ENCODE measurements at regions not wholly inside any gene's neighbourhood (a gene's known extent, or its start where the extent isn't known, plus 50 kb on each side); places are given as distances from the start of the nearest gene placed in this dataset.

- no peak for ATAC-seq
- TF ChIP-seq ZC3H10 (CRISPR knock-in tag; IDR thresholded peaks at IDR 0.05) (no peak), PATZ1 (CRISPR knock-in tag; IDR thresholded peaks at IDR 0.05; ENCODE audit: borderline replicate concordance) (no peak), OSR1 (CRISPR knock-in tag; IDR thresholded peaks at IDR 0.05) (no peak), ESRRG (CRISPR knock-in tag; IDR thresholded peaks at IDR 0.05) (no peak), GLIS3 (CRISPR knock-in tag; IDR thresholded peaks at IDR 0.05) (no peak), TSHZ2 (CRISPR knock-in tag; IDR thresholded peaks at IDR 0.05) (no peak), CSRNP3 (CRISPR knock-in tag; IDR thresholded peaks at IDR 0.05) (no peak), RARB (CRISPR knock-in tag; IDR thresholded peaks at IDR 0.05) (no peak), BACH2 (CRISPR knock-in tag; IDR thresholded peaks at IDR 0.05; ENCODE audit: borderline replicate concordance) (no peak), SNAI2 (CRISPR knock-in tag; IDR thresholded peaks at IDR 0.05) (no peak), CREB5 (CRISPR knock-in tag; IDR thresholded peaks at IDR 0.05; ENCODE audit: low read depth) (no peak)
These were observed 70.4 kb downstream of the MRPL57 start for GRCh38 chr13:21246761-21247452.

GRCh38 chr13:21256351-21256761, 79.9 kb downstream of the MRPL57 start:
- TF ChIP-seq POU6F1 (CRISPR knock-in tag; IDR thresholded peaks at IDR 0.05; ENCODE audit: borderline replicate concordance, low read depth) = no peak
- no peak for TF ChIP-seq ZFP30 (CRISPR knock-in tag; IDR thresholded peaks at IDR 0.05)
- no peak for TF ChIP-seq ZC3H10 (CRISPR knock-in tag; IDR thresholded peaks at IDR 0.05)
- no peak for TF ChIP-seq CSDC2 (CRISPR knock-in tag; IDR thresholded peaks at IDR 0.05)
- no peak for TF ChIP-seq CSRNP3 (CRISPR knock-in tag; IDR thresholded peaks at IDR 0.05)
- TF ChIP-seq SNAI2 (CRISPR knock-in tag; IDR thresholded peaks at IDR 0.05) = no peak
- TF ChIP-seq ESRRG (CRISPR knock-in tag; IDR thresholded peaks at IDR 0.05) = no peak
- TF ChIP-seq RARB (CRISPR knock-in tag; IDR thresholded peaks at IDR 0.05) = no peak
- TF ChIP-seq BACH2 (CRISPR knock-in tag; IDR thresholded peaks at IDR 0.05; ENCODE audit: borderline replicate concordance) = no peak
- no peak for TF ChIP-seq ZNF565 (CRISPR knock-in tag; conservative IDR thresholded peaks at IDR 0.05; ENCODE audit: low read depth)
- no peak for TF ChIP-seq TCF4 (CRISPR knock-in tag; IDR thresholded peaks at IDR 0.05; ENCODE audit: borderline replicate concordance)
- TF ChIP-seq PATZ1 (CRISPR knock-in tag; IDR thresholded peaks at IDR 0.05; ENCODE audit: borderline replicate concordance) = no peak
- ATAC-seq = no peak
